K562 (cell line): ENCODE measurements at regions not wholly inside any gene's neighbourhood (a gene's known extent, or its start where the extent isn't known, plus 50 kb on each side); places are given as distances from the start of the nearest gene placed in this dataset.

Experiments used
- ATAC-seq: fragments of 200-7000 bp; cut with Tn5 transposase; 3 replicates; pipeline ENCODE4 v1.9.1; 2020; ENCODE audit warnings: moderate library complexity
- BruUV-seq: library from RNA; stranded (reverse); fragments of 400-500 nt; replicated peaks from 2 replicates; lab custom pipeline; 2021; lab: Mats Ljungman, UMichigan
- CTCF ChIA-PET: fragments of 300-600 bp; formaldehyde crosslinking; extraction: SDS; loops from one replicate; lab custom pipeline; 2021; ENCODE audit warnings: low intra/inter-chr PET ratio; lab: Yijun Ruan, JAX
- POLR2A ChIA-PET: fragments of 300-600, 350-650 bp; sonication (Branson Sonifier 250); formaldehyde crosslinking; extraction: SDS; loops from one replicate; lab custom pipeline; 2021; ENCODE audit warnings: antibody characterized with exemption, inconsistent platforms; lab: Yijun Ruan, JAX
- DNase-seq, 4 experiments: peaks; one replicate each; pipeline versions ENCODE4 v3.0.0 to v3.0.0-alpha.2; 2011 to 2018; ENCODE audit warnings: low spot score in 3 of 4, mixed read lengths in 3 of 4; ENCODE audit errors: extremely low read depth in 1 of 4
- FAIRE-seq: peaks from 2 replicates; lab custom pipeline; 2011; peaks lifted over from hg19 to GRCh38; lab: Jason Lieb, UNC
- H2AFZ ChIP-seq: 2 replicates; pipeline ENCODE4 v1.6.0; 2011; ENCODE audit warnings: low read depth, low read length, control low read depth, inconsistent platforms
- H3K27ac ChIP-seq: fragments of 200-600 bp; 3 replicates; pipeline ENCODE4 v1.8.0; 2011; ENCODE audit warnings: low read depth, mild to moderate bottlenecking, control low read depth, inconsistent platforms, low read length, moderate library complexity, mixed read lengths; ENCODE audit errors: extremely low read depth
- H3K27me3 ChIP-seq, 2 experiments: fragments of 300-600 bp in 1 of 2; 2 replicates in 1 of 2; 3 replicates in 1 of 2; pipeline versions ENCODE4 v1.6.0 to v1.8.0; 2011; ENCODE audit warnings: inconsistent platforms in 2 of 2, low read length in 2 of 2, mild to moderate bottlenecking in 1 of 2, mixed read lengths in 1 of 2, moderate library complexity in 1 of 2; ENCODE audit not compliant: control insufficient read depth in 2 of 2, insufficient read depth in 2 of 2
- H3K36me3 ChIP-seq: fragments of 300-600 bp; 3 replicates; pipeline ENCODE4 v1.8.0; 2011; ENCODE audit warnings: mild to moderate bottlenecking, low read length, inconsistent platforms; ENCODE audit not compliant: control insufficient read depth, insufficient read depth
- H3K4me1 ChIP-seq, 2 experiments: fragments of 200-600 bp in 1 of 2; replicated peaks in 1 of 2; 2 replicates in 1 of 2; 3 replicates in 1 of 2; pipeline versions ENCODE4 v1.5.1 to v1.8.0; 2011; ENCODE audit warnings: inconsistent platforms in 2 of 2, low read length in 2 of 2, mild to moderate bottlenecking in 1 of 2, mixed read lengths in 1 of 2, moderate library complexity in 1 of 2; ENCODE audit not compliant: control insufficient read depth in 2 of 2, insufficient read depth in 2 of 2
- H3K4me2 ChIP-seq: 2 replicates; pipeline ENCODE4 v1.6.1; 2011; ENCODE audit warnings: low read length, control low read depth, inconsistent platforms, mixed read lengths; ENCODE audit not compliant: insufficient read depth
- H3K4me3 ChIP-seq: fragments of 200-600 bp; sonication (generic), shearing (Covaris generic); 2 replicates; pipeline ENCODE4 v1.5.1; 2016; ENCODE audit warnings: control low read depth, inconsistent platforms
- H3K79me2 ChIP-seq: fragments of 200-600 bp; 3 replicates; pipeline ENCODE4 v1.8.0; 2011; ENCODE audit warnings: low read length, inconsistent platforms; ENCODE audit not compliant: control insufficient read depth, insufficient read depth
- H3K9ac ChIP-seq, 2 experiments: 2 replicates each; pipeline versions ENCODE4 v1.6.0 to v1.6.1; 2011; ENCODE audit warnings: low read depth in 2 of 2, low read length in 2 of 2, control low read depth in 1 of 2, inconsistent platforms in 1 of 2, mild to moderate bottlenecking in 1 of 2, mixed read lengths in 1 of 2; ENCODE audit not compliant: insufficient read depth in 1 of 2
- H3K9me1 ChIP-seq: one replicate; pipeline ENCODE4 v1.6.0; 2011; ENCODE audit warnings: inconsistent platforms, mild to moderate bottlenecking, low read length, moderate library complexity; ENCODE audit not compliant: control insufficient read depth, insufficient read depth
- H3K9me3 ChIP-seq: replicated peaks from 2 replicates; pipeline ENCODE4 v1.5.1; 2011; ENCODE audit warnings: low read depth, low read length, inconsistent platforms; ENCODE audit not compliant: control insufficient read depth, insufficient read depth
- H4K20me1 ChIP-seq: replicated peaks from 2 replicates; pipeline ENCODE4 v1.6.1; 2011; ENCODE audit warnings: low read length, inconsistent platforms, mixed read lengths; ENCODE audit not compliant: control insufficient read depth, insufficient read depth
- ETS2 ChIP-seq: IDR thresholded peaks from 2 replicates; pipeline ENCODE4 v1.6.1; 2016; ENCODE audit warnings: borderline replicate concordance, missing genetic modification characterization, mild to moderate bottlenecking, moderate library complexity, missing compliant biosample characterization; ENCODE audit not compliant: poor library complexity, severe bottlenecking
- KDM1A ChIP-seq, 2 experiments: fragments of 450-650 bp; IDR thresholded peaks; 2 replicates each; pipeline ENCODE4 v1.6.1; 2016; ENCODE audit warnings: mild to moderate bottlenecking in 2 of 2
- KDM5B ChIP-seq: fragments of 200-600 bp; sonication (generic); IDR thresholded peaks from 2 replicates; pipeline ENCODE4 v1.6.1; 2012; ENCODE audit warnings: low read depth, mild to moderate bottlenecking, moderate library complexity, low read length, control low read depth, inconsistent platforms; ENCODE audit not compliant: insufficient replicate concordance
- MITF ChIP-seq: IDR thresholded peaks from 2 replicates; pipeline ENCODE4 v1.6.1; 2014; ENCODE audit warnings: antibody characterized with exemption
- NR2C2 ChIP-seq, 2 experiments: fragments of 200-800 bp in 1 of 2; sonication (Bioruptor generic) in 1 of 2; sonication (generic) in 1 of 2; formaldehyde crosslinking in 1 of 2; IDR thresholded peaks; 2 replicates each; pipeline versions ENCODE4 v1.6.1 to v1.8.0; 2016 to 2022; ENCODE audit warnings: mild to moderate bottlenecking in 1 of 2, missing compliant biosample characterization in 1 of 2, missing genetic modification characterization in 1 of 2, missing genetic modification reagents in 1 of 2
- POLR2H ChIP-seq: IDR thresholded peaks from 2 replicates; pipeline ENCODE4 v1.6.1; 2016; ENCODE audit warnings: missing genetic modification characterization, low read depth, mild to moderate bottlenecking, control low read depth, missing compliant biosample characterization, moderate library complexity
- RAD51 ChIP-seq: fragments of 450-650 bp; IDR thresholded peaks from 2 replicates; pipeline ENCODE4 v1.7.1; 2016; ENCODE audit warnings: low read depth, mild to moderate bottlenecking, borderline replicate concordance
- RBM25 ChIP-seq: fragments of 200-400 bp; formaldehyde crosslinking; IDR thresholded peaks from 2 replicates; pipeline ENCODE4 v1.6.1; 2018; ENCODE audit warnings: low read length, low read depth, moderate library complexity; ENCODE audit not compliant: severe bottlenecking
- RCOR1 ChIP-seq, 2 experiments: IDR thresholded peaks; 2 replicates each; pipeline ENCODE4 v1.6.1; 2012; ENCODE audit warnings: low read depth in 2 of 2, low read length in 2 of 2, borderline replicate concordance in 1 of 2, improper control_type of control experiment in 1 of 2
- SIN3A ChIP-seq, 2 experiments: fragments of 150-350 bp in 1 of 2; IDR thresholded peaks; 2 replicates each; pipeline ENCODE4 v1.6.1; 2011 to 2016; ENCODE audit warnings: borderline replicate concordance in 2 of 2, low read depth in 2 of 2, low read length in 2 of 2, mild to moderate bottlenecking in 2 of 2, moderate library complexity in 2 of 2; ENCODE audit not compliant: control insufficient read depth in 1 of 2
- SMARCA5 ChIP-seq: fragments of 450-650 bp; IDR thresholded peaks from 2 replicates; pipeline ENCODE4 v1.6.1; 2016
- SNRNP70 ChIP-seq: fragments of 200-400 bp; formaldehyde crosslinking; optimal IDR thresholded peaks from 2 replicates; pipeline ENCODE3; 2017; ENCODE audit warnings: low read depth, low read length
- TARDBP ChIP-seq: fragments of 450-650 bp; IDR thresholded peaks from 2 replicates; pipeline ENCODE4 v1.6.1; 2016
- USF1 ChIP-seq: sonication (generic); formaldehyde crosslinking; IDR thresholded peaks from 2 replicates; pipeline ENCODE4 v1.9.0; 2022; ENCODE audit warnings: mild to moderate bottlenecking, missing genetic modification reagents
- ZFP36 ChIP-seq: fragments of 150-350 bp; IDR thresholded peaks from 2 replicates; pipeline ENCODE4 v1.6.1; 2018; ENCODE audit warnings: low read length, low read depth; ENCODE audit not compliant: partially characterized antibody
- ZNF695 ChIP-seq: fragments of 450-650 bp; formaldehyde crosslinking; IDR thresholded peaks from 2 replicates; pipeline ENCODE4 v1.4.0; 2020; ENCODE audit warnings: mild to moderate bottlenecking, moderate library complexity
- WGBS: fragments of 100-300 bp; shearing (Covaris generic); methylation state at CpG from one replicate; pipeline ENCODE4 v1.1.6; 2016; ENCODE audit warnings: low coverage, mixed read lengths; ENCODE audit not compliant: insufficient coverage; ENCODE audit errors: missing lambda C conversion rate; 5-methylcytosine and 5-hydroxymethylcytosine counted together
- in situ Hi-C: fragments of 300-500 bp; cut with MboI; formaldehyde crosslinking; loops from 4 replicates; pipeline ENCODE4 v1.15.0; 2018; ENCODE audit warnings: inconsistent platforms, mixed read lengths
- intact Hi-C: fragments of 100-400 bp; cut with micrococcal nuclease; formaldehyde crosslinking; loops from 2 replicates; pipeline ENCODE4 v1.14.2; 2022
- TF ChIP-seq, protein P1 (sequence below): sonication (generic); formaldehyde crosslinking; IDR thresholded peaks from 2 replicates; pipeline ENCODE4 v1.5.0; 2020; ENCODE audit warnings: missing genetic modification reagents

GRCh38 chr17:45662432-45662831 lies 121.7 kb upstream of the CRHR1 start:
- no peak for FAIRE-seq
- in situ Hi-C loops: no loop called here
- no peaks in the 10 kb centered on the region for H3K4me1 ChIP-seq
- no peak for ATAC-seq
- H3K9me1 ChIP-seq: no peaks in the 10 kb centered on the region
- BruUV-seq: no TSS peak
- intact Hi-C loops: no loop called here
- no peak overlapping the region for H3K27ac ChIP-seq
- no peak for DNase-seq
- H4K20me1 ChIP-seq: no peaks in the 10 kb centered on the region
- POLR2A ChIA-PET: interaction anchor here (0.6 to 1.5 kb wide), 3 partner anchors 22 to 221 kb away, joined by 4 to 5 read pairs (median 4); no protein-coding TSS in a partner anchor
- 11% methylated on average over 2 of the region's 2 CpGs for WGBS
- no peak overlapping the region for H2AFZ ChIP-seq
- no peak overlapping the region for H3K9ac ChIP-seq
- TF ChIP-seq RCOR1 (IDR thresholded peaks at IDR 0.05; ENCODE audit: borderline replicate concordance in 1 of 2, low read depth in 2 of 2, low read length in 2 of 2) (0 out of 4 replicates have a peak, but pooled peaks of 1 of the 2 experiments have one; percentile 32), KDM1A (IDR thresholded peaks at IDR 0.05) (0 out of 4 replicates have a peak, but pooled peaks of 1 of the 2 experiments have one; percentile 12), USF1 (CRISPR knock-in tag) (peak; percentile 24; the same call in 1 of the 2 replicates), ZFP36 (no peak), KDM5B (no peak), ZNF695 (CRISPR knock-in tag) (no peak), RAD51 (0 out of 2 replicates have a peak, but pooled peaks have one; percentile 25), MITF (no peak), SNRNP70 (no peak), ETS2 (tag) (no peak), TARDBP (no peak), POLR2H (no peak), NR2C2 (CRISPR knock-in tag; IDR thresholded peaks at IDR 0.05) (no peak), NR2C2 (tag; IDR thresholded peaks at IDR 0.05) (no peak), SMARCA5 (peak; percentile 27; the same call in 1 of the 2 replicates), SIN3A (IDR thresholded peaks at IDR 0.05; ENCODE audit: borderline replicate concordance in 2 of 2, control insufficient read depth in 1 of 2, low read depth in 2 of 2, low read length in 2 of 2) (no peak), RBM25 (peak; percentile 96)
- TF ChIP-seq, protein P1, sequence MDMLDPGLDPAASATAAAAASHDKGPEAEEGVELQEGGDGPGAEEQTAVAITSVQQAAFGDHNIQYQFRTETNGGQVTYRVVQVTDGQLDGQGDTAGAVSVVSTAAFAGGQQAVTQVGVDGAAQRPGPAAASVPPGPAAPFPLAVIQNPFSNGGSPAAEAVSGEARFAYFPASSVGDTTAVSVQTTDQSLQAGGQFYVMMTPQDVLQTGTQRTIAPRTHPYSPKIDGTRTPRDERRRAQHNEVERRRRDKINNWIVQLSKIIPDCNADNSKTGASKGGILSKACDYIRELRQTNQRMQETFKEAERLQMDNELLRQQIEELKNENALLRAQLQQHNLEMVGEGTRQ (CRISPR knock-in tag): 0 out of 2 replicates have a peak, but pooled peaks have one; percentile 17
- no peak overlapping the region for H3K4me3 ChIP-seq
- H3K36me3 ChIP-seq: no peaks in the 10 kb centered on the region
- H3K9me3 ChIP-seq: no peaks in the 10 kb centered on the region
- H3K79me2 ChIP-seq: no peaks in the 10 kb centered on the region
- H3K4me2 ChIP-seq: no peak overlapping the region
- peaks cover 16 to 53% of the 10 kb centered on the region in 2 experiments for H3K27me3 ChIP-seq
- CTCF ChIA-PET: interaction anchor here (0.7 kb wide), 1 partner anchor 972 kb away, joined by 3 read pairs; no protein-coding TSS in a partner anchor
